ENCODE measurements at regions not wholly inside any gene's neighbourhood (a gene's known extent, or its start where the extent isn't known, plus 50 kb on each side); places are given as distances from the start of the nearest gene placed in this dataset.
"Not testable (repeated sequence)": the region's sequence is repeated elsewhere in the genome, so short reads cannot be mapped to it uniquely, and the experiment has no call there.

DNA sequence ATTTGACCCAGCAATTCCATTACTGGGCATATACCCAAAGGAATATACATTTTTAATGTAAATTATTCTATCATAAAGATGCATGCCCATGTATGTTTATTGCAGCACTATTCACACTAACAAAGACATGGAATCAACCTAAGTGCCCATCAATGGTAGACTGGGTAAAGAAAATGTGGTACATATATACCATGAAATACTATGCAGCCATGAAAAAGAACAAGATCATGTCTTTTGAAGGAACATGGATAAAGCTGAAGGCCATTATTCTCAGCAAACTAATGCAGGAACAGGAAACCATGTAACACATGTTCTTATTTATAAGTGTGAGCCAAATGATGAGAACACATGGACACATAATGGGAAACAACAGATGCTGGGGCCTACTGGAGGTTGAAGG, 603.0 kb upstream of the MARCKS start:
- DNase-seq: not testable (repeated sequence)

DNA sequence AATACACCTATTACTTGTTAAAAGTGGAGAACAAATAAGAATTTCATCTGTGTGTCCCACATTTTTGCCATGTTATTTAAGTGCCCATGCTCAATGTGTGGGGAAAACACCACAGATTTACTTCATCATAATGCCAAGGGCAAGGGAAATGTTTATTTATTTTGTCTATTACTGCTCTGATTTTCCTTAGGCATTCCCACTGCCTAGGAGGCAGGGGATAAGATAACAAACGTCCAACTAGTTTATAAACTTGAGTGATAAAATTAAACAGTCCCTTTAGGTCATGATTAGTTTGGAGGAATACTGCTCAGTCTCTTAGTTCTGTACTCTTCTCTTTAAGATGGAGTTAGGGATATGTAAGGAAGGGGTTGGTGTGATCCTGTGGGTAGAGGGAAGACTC, 598.4 kb upstream of the MARCKS start:
- DNase-seq: no peak

DNA sequence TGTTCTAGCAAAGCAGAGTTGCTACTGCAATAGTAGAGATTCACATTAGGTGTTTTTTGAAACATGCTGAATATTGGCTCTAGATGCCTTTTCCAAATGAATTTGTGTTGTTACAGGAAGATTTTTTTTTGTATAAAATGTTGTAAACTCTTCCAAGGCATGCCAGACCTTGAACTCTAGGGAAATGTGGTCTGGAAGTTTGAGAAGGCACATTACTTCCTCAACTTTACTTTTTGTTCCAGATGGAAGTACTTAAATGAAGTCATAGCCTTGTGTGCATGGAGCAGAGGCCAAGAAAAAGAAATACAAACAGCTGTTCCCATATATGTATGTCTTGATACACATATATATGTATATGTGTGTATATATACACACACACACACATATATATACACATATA, 585.7 kb upstream of the MARCKS start:
- no peak for DNase-seq

DNA sequence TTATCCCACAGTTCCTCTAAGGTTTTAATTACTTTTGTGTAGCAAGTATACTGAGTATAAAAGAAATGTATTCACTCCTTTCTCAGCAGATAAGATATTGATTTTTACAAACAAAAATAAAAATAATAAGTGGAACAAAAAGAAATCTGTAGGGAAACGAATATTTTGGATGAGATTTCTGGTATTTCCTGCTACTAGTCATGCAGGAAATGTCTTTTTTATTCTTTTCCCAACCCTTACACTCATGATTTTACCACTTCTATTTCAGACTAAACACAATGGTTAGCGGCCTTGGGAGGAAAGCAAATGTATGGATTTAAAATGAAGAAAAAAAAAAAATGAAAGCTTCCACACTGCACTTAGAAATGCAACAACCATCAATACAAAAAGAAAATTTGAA, 580.5 kb upstream of the MARCKS start:
- no peak for DNase-seq

DNA sequence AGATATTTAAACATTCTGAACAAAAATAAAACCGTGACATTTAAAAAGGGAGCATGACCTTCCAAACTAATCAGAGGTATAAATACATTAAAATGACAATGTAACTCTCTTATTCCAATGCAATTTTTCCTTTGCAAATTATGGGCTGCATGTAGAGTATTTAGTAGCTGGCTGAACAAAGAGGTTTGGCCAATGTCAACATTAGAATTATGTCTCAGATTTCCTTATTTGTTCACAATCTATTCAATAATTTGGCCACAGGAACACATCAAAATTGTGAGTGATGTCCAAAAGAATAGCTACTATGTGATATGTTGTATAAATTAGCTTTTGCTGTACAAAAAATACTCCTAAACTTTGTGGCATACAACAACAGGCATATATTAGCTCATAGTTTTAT, 580.0 kb upstream of the MARCKS start:
- DNase-seq: no peak

DNA sequence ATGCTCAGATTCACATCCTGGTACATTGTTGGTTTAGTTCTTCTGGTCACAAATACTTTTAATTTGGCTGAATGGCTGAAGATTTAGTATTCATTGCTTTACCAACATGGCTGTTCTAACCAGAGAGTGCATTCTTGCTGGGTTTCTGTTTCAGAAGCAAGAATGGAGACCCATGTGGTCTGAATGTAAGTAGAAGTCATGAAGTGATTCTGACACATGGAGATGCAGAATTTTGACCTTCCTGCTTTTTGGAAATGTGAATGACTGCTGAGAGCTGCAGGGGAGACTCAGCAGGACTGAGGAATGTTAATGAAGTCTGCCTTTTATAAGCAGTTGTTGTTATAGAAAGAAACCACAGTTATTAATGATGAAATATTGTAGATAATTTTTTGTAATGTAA, 576.1 kb upstream of the MARCKS start:
- DNase-seq: no peak

DNA sequence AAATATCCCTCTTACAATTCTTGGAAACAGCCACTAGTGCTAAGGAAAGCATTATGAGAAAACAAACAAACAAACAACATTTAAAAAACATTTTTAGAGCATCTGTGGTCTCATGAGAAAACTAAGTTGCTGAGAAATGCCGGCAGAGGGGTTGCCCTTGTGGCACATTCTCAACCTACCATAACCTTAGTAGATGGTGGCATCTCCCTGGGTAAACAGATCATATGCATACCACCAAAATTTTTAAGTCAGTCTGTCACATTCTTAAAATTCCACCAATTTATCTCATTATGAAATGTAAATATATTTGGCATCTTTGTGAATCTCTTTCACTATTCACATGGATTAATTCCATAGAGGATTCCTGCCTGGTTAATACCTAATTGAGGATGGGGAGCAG, 575.7 kb upstream of the MARCKS start:
- no peak for DNase-seq

DNA sequence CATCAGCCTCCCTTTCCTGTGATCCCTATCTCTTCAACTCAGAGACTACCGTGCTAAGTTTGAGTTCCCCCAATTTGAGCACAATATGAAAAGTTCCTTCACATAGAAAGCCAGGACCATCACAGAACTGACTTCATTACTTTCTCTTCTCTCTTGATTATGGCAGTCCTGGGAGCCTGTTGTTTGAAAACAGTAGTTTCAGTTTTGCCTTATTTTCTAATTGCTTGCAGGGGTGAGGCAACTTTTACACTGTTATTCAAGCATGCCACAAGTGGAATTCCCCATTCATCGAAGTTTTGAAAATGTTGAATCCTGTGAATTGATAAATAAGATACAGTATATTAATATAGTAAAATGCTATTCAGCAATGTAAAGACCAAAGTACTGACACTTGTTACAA, 569.7 kb upstream of the MARCKS start:
- no peak for DNase-seq

DNA sequence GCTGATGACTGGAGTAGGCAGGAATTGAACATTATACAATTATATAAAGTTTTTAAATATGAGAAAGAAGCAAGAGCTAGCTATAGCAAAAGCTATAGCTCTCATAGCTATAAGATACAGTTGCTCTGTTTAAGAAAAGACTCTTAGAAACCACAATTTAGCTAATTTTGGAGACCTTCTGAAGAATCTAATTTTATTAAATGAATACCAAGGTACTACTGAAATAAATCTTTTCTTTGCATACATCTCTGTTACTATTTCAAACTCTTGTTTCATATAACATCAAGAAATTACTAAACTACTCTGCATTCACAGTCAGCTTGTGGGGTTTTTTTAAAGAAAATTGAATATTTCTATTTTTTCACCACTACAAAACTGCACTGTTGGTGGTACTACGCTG, 568.7 kb upstream of the MARCKS start:
- no peak for DNase-seq

DNA sequence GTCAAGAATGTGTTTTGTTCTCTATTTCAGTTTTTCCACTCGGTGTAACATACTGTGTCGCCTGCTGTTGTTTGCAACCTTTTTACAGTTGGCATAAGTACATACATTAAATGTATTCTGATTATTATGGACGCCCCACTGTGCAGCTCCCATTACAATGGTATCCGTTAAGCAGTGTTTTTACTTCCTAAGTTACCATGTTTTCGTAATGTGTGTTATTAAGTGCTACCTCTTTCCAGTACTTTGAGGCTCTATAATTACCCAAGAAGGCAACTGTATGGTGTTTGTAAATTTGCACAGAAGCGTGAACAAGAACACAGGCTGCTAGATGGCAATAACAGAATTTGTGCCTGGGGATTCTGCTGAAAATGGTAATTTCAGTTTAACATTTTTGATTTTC, 568.0 kb upstream of the MARCKS start:
- no peak for DNase-seq

DNA sequence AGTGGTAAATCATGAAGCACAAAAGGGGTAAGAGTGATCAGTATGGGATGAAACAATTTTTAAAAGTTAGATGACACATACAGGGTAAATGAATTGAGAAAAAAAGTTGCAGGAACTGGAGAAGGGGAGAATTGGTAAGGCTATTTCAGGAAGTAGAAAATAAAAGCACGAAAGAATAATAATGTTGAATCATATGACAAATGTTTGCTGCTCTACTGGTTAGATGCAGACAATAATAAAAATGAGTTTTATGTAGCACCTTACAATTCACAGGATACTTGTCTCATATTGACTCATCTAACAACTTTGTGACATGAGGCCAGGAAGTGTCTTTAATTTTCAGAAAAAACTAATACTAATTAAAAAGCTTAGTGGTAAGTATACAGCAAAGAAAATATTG, 566.5 kb upstream of the MARCKS start:
- DNase-seq: no peak

DNA sequence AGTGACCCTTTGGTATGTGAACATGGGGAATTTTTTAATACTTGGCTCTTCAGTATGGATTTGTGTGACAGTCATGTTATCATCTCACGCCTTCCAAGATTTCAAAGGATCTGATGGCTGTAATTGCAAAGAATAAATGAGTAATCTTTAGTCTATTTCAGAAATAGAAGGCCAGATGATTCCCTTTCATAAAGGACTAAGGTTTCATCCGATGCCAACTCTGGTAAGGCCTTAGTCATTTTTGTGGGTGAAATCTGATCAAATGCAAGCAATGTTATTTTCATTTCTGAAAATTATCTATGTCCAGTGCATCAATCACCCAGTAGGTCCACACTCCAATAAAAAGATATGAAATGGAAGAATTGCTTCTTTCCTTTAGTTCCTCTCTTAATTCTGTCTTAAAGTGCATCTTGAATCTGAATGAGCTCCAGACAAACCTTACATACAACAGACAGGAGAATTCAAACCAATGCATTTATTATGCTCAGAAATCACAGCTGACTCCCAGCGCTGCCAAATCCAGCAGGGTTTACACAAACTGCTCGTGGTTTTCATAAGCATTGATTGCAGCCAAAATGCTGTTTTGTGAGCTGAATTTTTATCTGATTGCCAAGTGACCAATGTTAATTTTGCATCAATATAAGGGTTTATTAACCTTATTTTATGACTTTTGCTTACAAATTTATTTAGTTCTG, 565.2 kb upstream of the MARCKS start:
- DNase-seq: no peak

DNA sequence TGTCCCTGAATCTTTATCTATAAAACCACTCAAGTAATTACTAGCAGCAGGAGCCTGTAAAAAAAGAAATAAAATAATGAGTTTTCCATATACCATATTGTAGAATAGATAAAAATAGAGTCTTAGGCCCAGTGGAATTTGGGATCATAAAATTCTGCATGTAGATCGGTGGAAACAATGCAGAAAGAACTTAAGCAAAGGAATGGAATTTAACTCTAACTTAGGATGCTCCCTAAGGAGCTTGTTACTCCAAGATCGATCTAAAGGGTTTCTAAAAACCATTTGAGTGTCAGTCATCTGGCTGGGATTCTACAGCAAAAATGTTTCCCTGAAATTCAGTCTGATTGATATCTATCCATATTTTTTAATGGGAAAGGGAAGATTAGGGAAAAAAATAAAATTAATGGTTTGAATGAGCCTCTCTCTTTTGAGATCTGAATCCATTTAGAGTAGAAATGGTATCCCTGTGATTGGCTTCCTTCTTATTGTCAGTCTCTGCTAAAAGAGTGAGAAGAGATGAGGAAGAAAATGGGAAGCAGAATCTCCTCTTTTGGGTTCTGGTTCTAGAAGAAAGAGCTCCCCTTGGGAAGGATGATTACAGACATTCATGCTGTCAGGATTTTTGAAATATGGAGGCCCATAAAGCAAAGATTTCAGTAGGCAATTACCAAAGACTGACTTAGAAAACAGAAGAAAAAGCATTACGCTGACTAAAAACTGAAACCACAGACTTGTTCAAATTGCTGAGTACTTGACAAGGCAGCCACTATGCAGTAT, 564.3 kb upstream of the MARCKS start:
- no peak for DNase-seq

DNA sequence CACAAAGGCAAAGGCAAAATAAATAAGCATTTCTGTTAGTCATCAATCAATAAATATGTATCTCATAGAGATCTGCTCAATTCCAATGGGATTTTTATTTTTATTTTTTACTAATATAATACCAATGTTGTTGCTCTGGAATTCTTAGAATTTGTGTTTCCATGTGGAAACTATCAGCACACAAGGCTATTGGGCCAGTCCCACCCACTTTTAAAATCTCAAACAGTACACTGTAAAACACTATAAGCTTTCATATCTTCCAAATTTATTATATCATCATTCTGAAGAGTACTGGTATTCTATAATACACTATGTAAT, 563.8 kb upstream of the MARCKS start:
- DNase-seq: no peak

DNA sequence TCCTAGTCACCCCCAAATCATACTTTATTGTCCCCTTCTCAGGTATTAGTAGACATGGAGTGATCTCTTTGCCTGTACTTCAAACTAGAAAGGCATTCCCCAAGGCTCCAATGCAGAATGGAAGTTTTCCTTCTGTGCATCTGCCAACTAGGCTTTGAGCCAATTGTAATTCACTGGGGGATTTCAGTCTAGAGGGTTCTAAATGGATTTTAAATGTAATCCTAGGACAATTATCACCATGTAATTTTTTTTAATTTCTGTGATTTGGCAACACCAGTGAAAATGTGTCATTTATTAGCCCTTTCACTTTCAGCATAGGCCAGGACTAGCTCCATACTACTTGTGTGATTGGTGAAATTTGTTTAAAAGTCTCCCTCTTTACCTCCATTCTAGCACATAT, 557.6 kb upstream of the MARCKS start:
- no peak for DNase-seq

DNA sequence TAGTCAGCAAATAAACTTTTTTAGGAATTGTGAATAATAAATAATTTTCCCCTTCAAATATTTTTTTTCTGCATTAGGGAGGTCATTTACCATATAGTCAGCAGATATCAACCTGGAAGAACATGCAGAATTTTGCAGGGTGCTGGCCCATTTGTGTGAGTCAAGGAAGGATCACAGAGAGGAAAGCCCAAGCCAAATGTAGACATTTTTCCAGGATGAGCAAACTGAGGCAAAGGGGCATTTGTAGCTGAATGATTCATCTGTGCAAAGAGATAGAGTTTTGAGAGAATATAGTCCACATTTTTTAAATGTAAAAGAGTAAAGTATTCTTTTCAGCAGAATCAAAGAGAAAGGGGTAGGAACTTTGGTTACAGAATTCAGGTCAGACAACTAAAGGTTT, 555.5 kb upstream of the MARCKS start:
- DNase-seq: no peak

DNA sequence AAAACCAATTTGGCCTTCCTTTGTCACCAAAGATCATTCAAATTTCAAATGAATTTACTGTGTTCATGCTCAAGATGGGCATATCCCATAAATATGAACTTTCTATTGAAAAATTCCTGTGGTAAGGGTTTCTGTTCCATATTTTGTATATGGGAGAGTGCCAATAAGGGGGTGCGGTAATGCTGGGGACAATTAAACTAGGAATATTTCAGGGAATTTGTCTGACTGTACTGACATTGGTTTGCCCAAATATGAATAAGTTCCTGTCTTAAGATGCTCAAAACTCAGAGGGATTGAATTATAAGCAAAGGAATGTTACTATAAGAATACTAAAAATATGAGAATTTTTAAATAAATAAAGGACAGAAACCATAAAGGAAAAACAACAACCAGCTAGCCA, 553.0 kb upstream of the MARCKS start:
- DNase-seq: no peak

DNA sequence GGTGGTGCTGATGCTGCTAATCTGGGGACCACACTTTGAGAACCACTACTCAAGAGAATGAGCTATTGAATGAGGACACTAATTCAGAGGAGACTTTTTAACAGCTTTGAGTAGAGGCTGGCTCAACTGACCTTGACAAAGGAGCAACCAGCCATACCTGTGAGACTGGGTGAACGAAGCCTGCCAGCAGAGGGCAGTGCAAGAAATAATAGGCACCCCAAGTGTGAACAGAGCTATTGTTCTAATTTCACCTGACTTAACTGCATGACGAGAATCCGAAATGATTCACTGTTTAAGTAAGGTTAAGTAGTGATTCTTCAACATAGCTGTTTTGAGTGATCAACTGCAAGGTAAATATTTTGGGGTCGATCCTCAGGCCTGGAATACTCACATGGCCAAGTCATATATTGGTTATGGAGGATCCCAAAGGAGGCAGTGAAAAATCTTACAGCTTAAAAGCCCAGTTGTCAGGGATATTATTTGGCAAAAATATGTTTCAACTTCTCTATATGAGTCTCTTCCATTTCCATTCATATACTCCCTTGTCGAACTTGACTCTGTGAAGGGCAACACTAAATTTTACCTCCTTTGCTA, 550.5 kb upstream of the MARCKS start:
- DNase-seq: peak in 1 of 2 donors; percentile 19

DNA sequence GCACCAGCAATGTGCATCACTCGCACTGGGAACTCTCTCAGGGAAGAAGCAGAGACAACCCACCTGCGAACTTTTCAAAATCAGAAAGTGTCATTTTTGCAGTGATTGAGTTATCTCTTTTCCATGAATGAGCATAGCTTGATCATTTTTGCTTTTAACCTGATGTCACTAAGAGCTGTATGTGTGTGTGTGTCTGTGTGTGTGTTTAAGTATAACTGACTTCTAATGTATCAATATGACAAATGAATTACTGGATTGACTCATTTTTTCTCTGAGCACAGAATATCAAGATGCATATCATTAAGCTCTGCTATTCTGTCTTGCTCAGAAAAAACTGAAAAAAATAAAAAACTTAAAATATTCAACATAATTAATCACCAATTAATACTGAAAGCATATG, 548.9 kb upstream of the MARCKS start:
- DNase-seq: no peak

DNA sequence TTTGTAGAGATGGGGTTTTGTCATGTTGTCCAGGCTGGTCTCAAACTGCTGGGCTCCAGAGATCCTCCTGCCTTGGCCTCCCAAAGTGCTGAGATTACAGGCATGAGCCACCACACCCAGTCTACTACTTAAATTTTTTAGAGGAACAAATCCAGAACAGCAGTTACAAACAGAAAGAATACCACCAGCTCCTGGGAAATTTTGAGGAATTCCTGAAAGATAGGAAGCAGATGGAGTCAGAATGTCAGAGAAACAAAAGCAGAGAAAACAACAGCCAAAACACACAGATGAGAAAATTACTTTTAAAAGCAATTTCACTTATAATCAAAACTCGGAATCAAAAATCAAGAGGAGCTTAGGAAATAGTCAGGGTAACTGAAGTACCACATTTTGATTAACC, 543.3 kb upstream of the MARCKS start:
- no peak for DNase-seq

DNA sequence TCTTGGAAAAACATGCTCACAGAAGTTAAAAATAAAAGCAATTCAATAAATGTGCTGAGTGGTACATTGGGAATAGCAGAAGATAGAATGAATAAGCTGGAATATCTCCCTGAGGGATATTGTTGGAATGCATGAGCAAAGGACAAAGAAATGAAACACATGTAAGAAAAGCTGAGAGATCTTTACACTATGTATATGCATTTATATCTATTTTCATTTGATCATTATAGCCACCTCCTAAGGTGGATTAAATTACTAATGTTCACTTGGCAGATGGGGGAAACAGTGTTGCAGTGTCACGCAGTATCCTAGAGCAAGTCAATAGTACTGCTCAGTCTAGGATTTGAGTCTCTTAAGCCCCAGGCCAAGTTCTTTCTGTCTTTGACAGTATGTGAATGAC, 542.0 kb upstream of the MARCKS start:
- DNase-seq: no peak

DNA sequence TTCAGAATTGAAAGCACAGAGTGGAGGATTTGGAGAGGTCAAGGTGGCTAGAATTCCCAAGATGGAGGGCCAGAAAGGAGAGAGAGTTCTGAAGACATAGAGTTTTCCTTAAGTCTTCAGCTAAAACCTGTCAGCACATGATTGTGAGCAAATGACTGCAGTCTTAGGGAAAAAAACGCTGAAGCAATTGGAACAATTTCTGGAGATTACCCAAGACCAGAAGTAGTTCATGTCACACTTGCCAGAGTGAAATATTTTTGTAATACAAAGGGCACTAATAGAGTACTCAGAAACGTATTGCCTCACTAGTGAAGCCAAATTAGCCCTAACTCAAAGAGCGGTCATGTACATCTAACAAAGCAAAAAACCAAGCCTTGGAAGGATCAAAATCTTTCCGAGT, 541.3 kb upstream of the MARCKS start:
- no peak for DNase-seq

DNA sequence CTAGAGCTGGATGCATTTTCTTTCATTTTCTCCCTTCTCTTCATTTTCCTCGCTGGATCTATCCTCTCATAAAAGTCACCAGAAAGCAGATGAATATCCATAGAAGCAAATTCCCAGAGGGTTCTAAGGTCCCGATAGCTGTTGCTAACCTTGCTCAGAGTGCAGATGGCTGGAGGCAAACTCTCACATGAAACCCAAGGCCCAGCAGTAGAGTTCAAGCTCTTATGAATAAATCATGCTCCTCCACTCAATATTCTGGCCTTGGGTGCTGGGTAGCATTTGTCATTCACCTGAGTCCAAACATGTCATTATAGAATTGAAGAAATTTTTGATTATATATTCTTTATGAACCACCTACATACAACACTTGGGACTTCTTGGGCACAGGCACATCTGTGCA, 539.7 kb upstream of the MARCKS start:
- no peak for DNase-seq

DNA sequence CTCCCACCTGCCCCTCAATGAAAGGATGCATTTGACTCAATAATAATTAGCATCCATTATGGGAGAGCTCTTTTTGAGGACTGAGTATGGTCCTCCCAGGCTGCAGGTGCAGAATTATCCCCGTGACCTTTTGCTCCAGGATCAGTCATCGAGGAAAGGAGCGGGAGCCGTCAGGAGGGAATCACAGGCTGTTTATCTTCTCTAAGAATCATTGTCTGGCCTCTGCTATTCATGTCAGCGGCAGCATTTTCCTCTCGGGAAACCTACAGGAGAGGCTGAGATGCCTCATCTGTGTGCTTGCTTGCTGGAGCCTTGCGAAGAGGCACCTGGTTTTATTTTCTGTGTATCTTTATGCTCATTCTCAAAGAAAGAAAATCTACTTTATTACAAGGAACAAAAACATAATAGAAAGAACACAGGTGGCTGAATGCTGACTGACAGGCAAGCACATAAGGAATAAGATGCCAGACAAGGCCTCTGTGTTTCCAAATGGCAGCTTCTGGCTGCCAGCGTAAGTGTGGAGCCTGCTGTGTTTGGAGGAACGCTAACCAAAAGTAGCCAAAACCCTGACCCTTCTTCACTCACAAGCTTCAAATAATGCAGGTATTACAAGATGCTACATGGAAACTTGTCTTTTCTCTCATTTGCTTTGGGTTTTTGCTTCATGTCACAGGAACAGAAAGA, 539.1 kb upstream of the MARCKS start:
- no peak for DNase-seq
